ENCODE measurements at regions not wholly inside any gene's neighbourhood (a gene's known extent, or its start where the extent isn't known, plus 50 kb on each side); places are given as distances from the start of the nearest gene placed in this dataset.
"Not testable (repeated sequence)": the region's sequence is repeated elsewhere in the genome, so short reads cannot be mapped to it uniquely, and the experiment has no call there.

DNA sequence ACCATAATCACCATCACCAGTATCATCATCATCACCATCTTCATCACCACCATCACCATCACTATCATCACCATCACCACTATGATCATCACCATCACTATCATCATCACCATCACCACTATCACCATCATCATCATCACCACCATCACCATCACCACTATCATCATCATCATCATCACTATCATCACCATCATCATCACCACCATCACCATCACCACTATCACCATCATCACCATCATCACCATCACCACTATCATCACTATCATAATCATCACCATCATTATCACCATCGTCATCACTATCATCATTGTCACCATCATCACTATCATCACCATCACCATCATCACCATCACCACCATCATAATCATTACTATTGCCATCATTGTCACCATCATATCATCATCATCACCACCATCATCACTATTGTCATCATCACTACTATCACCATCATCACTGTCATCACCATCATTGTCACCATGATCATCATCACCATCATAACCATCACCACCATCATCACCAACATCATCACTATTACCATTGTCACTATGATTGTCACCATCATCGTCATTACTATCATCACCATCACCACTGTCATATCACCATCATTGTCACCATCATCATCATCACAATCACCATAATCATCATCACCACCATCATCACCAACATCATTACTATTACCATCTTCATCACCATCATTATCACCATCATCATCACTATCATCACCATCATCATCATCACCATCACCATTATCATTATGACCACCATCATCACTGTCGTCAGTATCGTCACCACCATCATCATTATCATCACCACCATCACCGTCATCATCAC is 154.7 kb downstream of the ACTR3B start:
- Histone ChIP-seq H3K36me3 (ENCODE audit: control insufficient read depth, insufficient read depth, low read length) (no peaks in the 10 kb centered on the region), H3K27me3 (ENCODE audit: control insufficient read depth, insufficient read depth, low read length) (no peaks in the 10 kb centered on the region), H3K9me3 (replicated peaks; ENCODE audit: control insufficient read depth, low read depth, low read length) (no peaks in the 10 kb centered on the region), H3K4me1 (ENCODE audit: control insufficient read depth, insufficient read depth, low read length) (peaks cover 11% of the 10 kb centered on the region), H3K4me3 (ENCODE audit: low read length) (no peak overlapping the region), H3K27ac (ENCODE audit: low read length) (no peak overlapping the region)
- 99% methylated on average over 5 of the region's 5 CpGs for WGBS (ENCODE audit: insufficient coverage)
- DNase-seq: no peak

DNA sequence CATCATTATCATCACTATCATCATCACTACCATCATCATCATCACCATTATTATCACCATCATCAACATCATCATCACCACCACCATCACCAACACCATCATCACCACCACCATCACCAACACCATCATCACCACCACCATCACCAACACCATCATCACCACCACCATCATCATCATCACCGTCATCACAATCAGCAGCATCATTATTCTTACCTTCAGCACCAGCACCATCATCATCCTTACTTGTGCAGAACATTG is 155.2 kb downstream of the ACTR3B start:
- H3K9me3 ChIP-seq (replicated peaks; ENCODE audit: control insufficient read depth, low read depth, low read length); H3K36me3 ChIP-seq (ENCODE audit: control insufficient read depth, insufficient read depth, low read length); DNase-seq; H3K27ac ChIP-seq (ENCODE audit: low read length); H3K4me3 ChIP-seq (ENCODE audit: low read length); H3K27me3 ChIP-seq (ENCODE audit: control insufficient read depth, insufficient read depth, low read length): not testable (repeated sequence)
- H3K4me1 ChIP-seq (ENCODE audit: control insufficient read depth, insufficient read depth, low read length): peaks cover 11% of the 10 kb centered on the region
- WGBS (ENCODE audit: insufficient coverage): 100% methylated on average over 1 of the region's 1 CpG

DNA sequence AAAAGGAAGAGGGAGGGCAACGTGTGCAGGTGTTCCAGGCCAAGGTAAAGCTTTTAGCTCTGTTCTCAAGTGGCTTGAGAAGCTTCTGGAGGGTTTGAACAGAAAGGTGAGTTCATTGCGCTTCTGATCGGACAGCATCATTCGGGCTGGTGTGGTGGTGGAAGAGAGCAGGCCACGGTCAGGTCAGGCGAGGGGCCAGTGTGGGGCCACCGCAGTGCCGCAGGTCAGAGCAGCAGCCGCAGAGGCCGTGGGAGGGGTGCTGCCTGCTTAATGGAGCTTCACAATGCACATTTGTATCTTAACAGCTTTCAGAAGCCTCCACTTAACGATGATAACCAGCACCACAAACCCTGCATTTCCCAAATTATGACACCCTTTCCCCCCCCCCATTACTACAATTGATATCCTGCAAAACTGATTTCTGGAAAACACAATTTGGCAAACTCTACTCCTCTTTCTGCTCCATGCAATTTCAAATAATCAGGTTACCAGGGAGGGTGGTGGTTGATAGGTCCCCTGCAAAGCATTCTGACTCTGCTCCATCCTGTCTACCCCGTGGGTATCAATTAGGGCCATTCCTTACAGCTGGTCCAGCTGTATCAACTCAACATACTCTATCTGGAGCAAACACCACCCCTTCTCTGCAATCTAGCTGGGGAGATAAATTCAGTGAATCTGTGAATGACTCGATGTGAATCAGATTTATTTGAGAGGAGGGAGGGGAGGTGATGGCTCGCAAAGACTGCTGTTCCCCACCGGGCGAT is 162.9 kb downstream of the ACTR3B start:
- 73% methylated on average over 10 of the region's 16 CpGs for WGBS (ENCODE audit: insufficient coverage)
- H3K27me3 ChIP-seq (ENCODE audit: control insufficient read depth, insufficient read depth, low read length): peaks cover 32% of the 10 kb centered on the region
- DNase-seq: no peak
- H3K9me3 ChIP-seq (replicated peaks; ENCODE audit: control insufficient read depth, low read depth, low read length): no peaks in the 10 kb centered on the region
- peaks cover 13% of the 10 kb centered on the region for H3K4me1 ChIP-seq (ENCODE audit: control insufficient read depth, insufficient read depth, low read length)
- no peak overlapping the region for H3K27ac ChIP-seq (ENCODE audit: low read length)
- H3K36me3 ChIP-seq (ENCODE audit: control insufficient read depth, insufficient read depth, low read length): no peaks in the 10 kb centered on the region
- no peak overlapping the region for H3K4me3 ChIP-seq (ENCODE audit: low read length)

DNA sequence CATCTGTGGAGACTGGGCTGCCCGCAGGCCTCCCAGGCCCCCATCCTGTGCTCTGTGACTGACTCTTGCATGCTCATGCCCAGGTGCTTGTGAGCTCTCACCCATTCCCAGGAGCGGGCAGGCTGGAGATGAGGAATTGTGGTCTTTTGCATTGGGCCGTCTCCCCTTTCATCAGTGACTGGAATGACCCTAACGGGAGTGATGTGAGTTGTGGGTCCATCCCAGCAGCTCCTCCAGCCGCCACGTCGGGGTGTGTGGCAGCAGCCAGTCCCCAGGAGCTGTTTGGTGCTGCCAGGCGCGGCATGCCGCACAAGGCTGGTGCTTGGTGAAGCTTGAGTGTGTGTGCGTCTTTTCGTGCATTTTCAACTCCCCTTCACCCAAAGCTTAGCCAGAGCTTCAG is 164.2 kb downstream of the ACTR3B start:
- no peak overlapping the region for H3K4me3 ChIP-seq (ENCODE audit: low read length)
- H3K27ac ChIP-seq (ENCODE audit: low read length): no peak overlapping the region
- WGBS (ENCODE audit: insufficient coverage): 82% methylated on average over 3 of the region's 12 CpGs
- peaks cover 13% of the 10 kb centered on the region for H3K4me1 ChIP-seq (ENCODE audit: control insufficient read depth, insufficient read depth, low read length)
- H3K36me3 ChIP-seq (ENCODE audit: control insufficient read depth, insufficient read depth, low read length): no peaks in the 10 kb centered on the region
- H3K27me3 ChIP-seq (ENCODE audit: control insufficient read depth, insufficient read depth, low read length): peaks cover 32% of the 10 kb centered on the region
- DNase-seq: no peak
- H3K9me3 ChIP-seq (replicated peaks; ENCODE audit: control insufficient read depth, low read depth, low read length): no peaks in the 10 kb centered on the region

DNA sequence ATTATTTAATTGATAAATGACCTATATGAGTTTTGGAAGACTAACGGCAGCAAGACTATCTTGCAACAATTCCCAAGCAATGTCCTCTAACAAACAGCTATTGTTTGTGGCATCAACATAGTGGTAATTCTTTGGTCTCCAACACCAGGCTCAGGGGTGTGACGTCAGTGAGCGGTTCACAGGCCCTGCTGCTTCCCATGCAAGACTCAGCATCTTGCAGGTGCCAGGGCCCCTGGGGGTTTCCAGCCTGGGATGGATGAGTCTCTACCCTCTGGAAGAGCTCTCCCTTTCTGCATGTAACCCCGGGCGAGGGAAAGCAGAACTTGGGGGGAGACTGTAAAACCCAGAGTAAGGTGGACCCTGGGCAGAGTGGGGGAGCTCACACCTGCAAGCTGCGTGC is 164.7 kb downstream of the ACTR3B start:
- 65% methylated on average over 4 of the region's 6 CpGs for WGBS (ENCODE audit: insufficient coverage)
- no peak overlapping the region for H3K4me3 ChIP-seq (ENCODE audit: low read length)
- peaks cover 32% of the 10 kb centered on the region for H3K27me3 ChIP-seq (ENCODE audit: control insufficient read depth, insufficient read depth, low read length)
- H3K9me3 ChIP-seq (replicated peaks; ENCODE audit: control insufficient read depth, low read depth, low read length): no peaks in the 10 kb centered on the region
- peaks cover 13% of the 10 kb centered on the region for H3K4me1 ChIP-seq (ENCODE audit: control insufficient read depth, insufficient read depth, low read length)
- no peaks in the 10 kb centered on the region for H3K36me3 ChIP-seq (ENCODE audit: control insufficient read depth, insufficient read depth, low read length)
- no peak for DNase-seq
- H3K27ac ChIP-seq (ENCODE audit: low read length): no peak overlapping the region

DNA sequence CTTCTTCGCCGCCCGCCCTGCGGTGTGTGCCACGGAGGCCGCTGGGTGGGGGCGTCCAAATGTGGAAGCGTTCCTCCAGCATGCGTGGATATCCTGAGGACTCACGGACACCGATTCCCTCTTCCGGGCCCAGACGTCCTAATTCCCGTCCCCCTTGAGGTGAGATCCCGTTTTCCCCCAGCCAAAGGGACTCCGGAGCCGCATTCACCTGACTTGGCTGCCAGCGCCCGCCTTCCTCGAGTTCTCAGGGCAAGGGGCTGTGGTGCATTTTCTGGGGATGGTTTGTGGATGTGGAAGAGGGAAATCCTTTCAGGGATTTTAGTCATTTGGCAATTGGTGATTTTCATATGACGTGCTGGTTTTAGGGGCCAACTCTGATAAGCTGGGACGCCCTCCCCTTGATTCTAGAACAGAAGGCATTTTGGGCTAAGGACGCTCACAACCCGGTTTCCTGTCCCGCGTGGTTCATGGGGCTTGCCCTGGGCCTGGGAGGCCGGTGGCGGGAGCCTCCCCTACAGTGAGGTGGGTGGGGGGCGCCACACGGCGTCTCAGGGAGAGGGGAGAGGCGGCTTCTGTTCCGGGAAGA is 165.4 kb downstream of the ACTR3B start:
- Histone ChIP-seq H3K9me3 (replicated peaks; ENCODE audit: control insufficient read depth, low read depth, low read length) (no peaks in the 10 kb centered on the region), H3K4me1 (ENCODE audit: control insufficient read depth, insufficient read depth, low read length) (peaks cover 13% of the 10 kb centered on the region), H3K27ac (ENCODE audit: low read length) (no peak overlapping the region), H3K27me3 (ENCODE audit: control insufficient read depth, insufficient read depth, low read length) (peaks cover 32% of the 10 kb centered on the region), H3K4me3 (ENCODE audit: low read length) (peak overlapping the region; percentile 54), H3K36me3 (ENCODE audit: control insufficient read depth, insufficient read depth, low read length) (no peaks in the 10 kb centered on the region)
- no peak for DNase-seq
- WGBS (ENCODE audit: insufficient coverage): 13% methylated on average over 31 of the region's 33 CpGs

DNA sequence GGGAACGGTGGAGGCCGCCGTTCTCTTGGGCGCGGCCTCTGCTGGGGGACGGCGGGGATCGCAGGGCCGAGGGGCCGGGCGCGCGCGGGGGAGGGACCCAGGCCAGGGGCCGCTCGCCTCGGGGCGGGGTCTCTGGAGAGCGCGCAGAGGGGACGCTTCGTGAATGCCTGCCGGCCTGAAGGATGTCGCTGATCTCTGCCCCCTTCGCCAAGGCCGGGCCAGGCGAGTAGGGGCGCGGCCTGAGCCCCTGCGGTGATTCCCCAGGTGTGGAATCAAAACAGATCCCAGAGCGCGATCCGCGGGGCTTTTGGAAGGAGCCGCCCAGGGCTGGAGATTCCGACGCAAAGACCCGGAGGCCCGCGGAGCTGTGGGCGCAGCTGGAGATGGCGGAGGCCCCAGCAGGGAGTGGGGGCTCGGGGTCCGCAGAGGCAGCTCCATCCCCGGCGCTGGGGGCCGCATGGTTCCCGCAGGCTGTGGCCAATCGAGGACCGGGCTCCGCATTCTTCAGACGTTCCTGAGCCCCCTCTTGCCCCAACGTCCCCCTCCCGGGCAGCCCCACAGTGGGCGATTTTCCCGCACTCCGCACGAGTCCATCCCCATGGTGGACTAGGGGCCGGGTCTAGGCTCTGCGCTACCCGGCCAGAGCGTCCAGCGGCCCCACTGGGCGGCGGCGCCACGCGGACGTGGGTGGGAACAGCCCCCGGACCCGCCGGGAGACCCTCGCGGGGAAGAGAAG is 166.0 kb downstream of the ACTR3B start:
- H3K4me1 ChIP-seq (ENCODE audit: control insufficient read depth, insufficient read depth, low read length): peaks cover 13% of the 10 kb centered on the region

DNA sequence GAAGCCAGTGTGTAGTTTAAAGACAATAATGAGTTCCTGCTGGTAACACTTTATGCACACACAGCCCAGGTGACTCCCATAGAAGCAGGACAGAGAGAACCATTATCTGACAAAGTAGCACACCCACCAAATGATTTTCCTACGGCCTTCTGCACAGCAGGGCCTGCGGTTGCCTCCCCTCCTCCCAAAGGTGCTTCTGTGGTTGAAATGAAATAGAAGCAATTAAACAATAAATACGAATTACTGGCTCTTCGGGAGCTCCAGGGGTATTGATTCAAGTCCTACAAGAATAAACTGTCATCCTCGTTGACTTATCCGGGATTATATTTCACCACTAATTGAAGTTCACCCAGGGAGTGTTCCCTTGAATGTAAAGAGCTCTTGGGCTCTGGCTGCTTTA is 172.1 kb downstream of the ACTR3B start:
- no peak for DNase-seq
- H3K4me1 ChIP-seq (ENCODE audit: control insufficient read depth, insufficient read depth, low read length): no peaks in the 10 kb centered on the region
- H3K36me3 ChIP-seq (ENCODE audit: control insufficient read depth, insufficient read depth, low read length): no peaks in the 10 kb centered on the region
- no CpG with 5 or more reads among the region's 6 CpGs for WGBS (ENCODE audit: insufficient coverage)
- peaks cover under 1% of the 10 kb centered on the region for H3K27me3 ChIP-seq (ENCODE audit: control insufficient read depth, insufficient read depth, low read length)
- H3K9me3 ChIP-seq (replicated peaks; ENCODE audit: control insufficient read depth, low read depth, low read length): no peaks in the 10 kb centered on the region
- H3K4me3 ChIP-seq (ENCODE audit: low read length): no peak overlapping the region
- H3K27ac ChIP-seq (ENCODE audit: low read length): no peak overlapping the region

More for the DNA sequence above, 166.0 kb downstream of the ACTR3B start:
- H3K27ac ChIP-seq (ENCODE audit: low read length): peak overlapping the region; percentile 7
- WGBS (ENCODE audit: insufficient coverage): under 1% methylated on average over 74 of the region's 74 CpGs
- no peaks in the 10 kb centered on the region for H3K36me3 ChIP-seq (ENCODE audit: control insufficient read depth, insufficient read depth, low read length)
- no peaks in the 10 kb centered on the region for H3K9me3 ChIP-seq (replicated peaks; ENCODE audit: control insufficient read depth, low read depth, low read length)
- DNase-seq: peak; percentile 26
- H3K4me3 ChIP-seq (ENCODE audit: low read length): peak overlapping the region; percentile 54
- peaks cover 32% of the 10 kb centered on the region for H3K27me3 ChIP-seq (ENCODE audit: control insufficient read depth, insufficient read depth, low read length)

DNA sequence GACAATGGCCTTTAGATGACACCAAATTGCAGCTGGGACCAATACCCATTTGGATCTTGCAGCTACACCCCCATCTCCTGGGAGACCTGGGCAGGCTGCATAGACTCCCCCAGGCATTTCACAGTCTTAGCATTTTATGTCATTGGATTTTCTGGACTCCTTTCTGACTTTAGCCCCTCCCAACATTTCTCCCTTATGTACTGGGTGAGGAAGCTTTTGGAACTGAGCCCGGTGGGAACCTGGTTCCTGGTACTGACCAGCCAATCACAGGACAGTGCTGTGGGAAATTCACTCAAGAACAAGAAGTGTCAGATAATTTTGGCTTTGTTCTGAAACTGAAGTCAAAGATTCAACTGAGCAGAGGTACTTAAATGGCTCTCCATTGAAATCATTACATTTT is 177.7 kb downstream of the ACTR3B start:
- no peak overlapping the region for H3K27ac ChIP-seq (ENCODE audit: low read length)
- no peaks in the 10 kb centered on the region for H3K27me3 ChIP-seq (ENCODE audit: control insufficient read depth, insufficient read depth, low read length)
- no peaks in the 10 kb centered on the region for H3K36me3 ChIP-seq (ENCODE audit: control insufficient read depth, insufficient read depth, low read length)
- WGBS (ENCODE audit: insufficient coverage): no CpG with 5 or more reads among the region's 1 CpG
- H3K9me3 ChIP-seq (replicated peaks; ENCODE audit: control insufficient read depth, low read depth, low read length): no peaks in the 10 kb centered on the region
- no peaks in the 10 kb centered on the region for H3K4me1 ChIP-seq (ENCODE audit: control insufficient read depth, insufficient read depth, low read length)
- no peak overlapping the region for H3K4me3 ChIP-seq (ENCODE audit: low read length)
- no peak for DNase-seq

DNA sequence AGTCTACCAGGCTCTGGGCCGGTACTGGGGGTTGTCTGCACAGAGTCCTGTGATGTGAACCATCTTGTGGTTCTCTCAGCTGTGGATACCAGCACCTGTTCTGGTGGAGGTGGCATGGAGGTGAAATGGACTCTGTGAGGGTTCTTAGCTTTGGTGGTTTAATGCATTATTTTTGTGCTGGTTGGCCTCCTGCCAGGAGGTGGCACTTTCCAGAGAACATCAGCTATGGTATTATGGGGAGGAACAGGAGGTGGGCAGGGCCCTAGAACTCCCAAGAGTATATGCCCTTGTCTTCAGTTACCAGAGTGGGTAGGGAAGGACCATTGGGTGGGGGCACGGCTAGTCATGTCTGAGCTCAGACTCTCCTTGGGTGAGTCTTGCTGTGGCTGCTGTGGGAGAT is 187.1 kb downstream of the ACTR3B start:
- not testable (repeated sequence) for H3K4me3 ChIP-seq (ENCODE audit: low read length); H3K27me3 ChIP-seq (ENCODE audit: control insufficient read depth, insufficient read depth, low read length); H3K9me3 ChIP-seq (replicated peaks; ENCODE audit: control insufficient read depth, low read depth, low read length); DNase-seq; H3K4me1 ChIP-seq (ENCODE audit: control insufficient read depth, insufficient read depth, low read length); H3K36me3 ChIP-seq (ENCODE audit: control insufficient read depth, insufficient read depth, low read length); H3K27ac ChIP-seq (ENCODE audit: low read length)
- WGBS (ENCODE audit: insufficient coverage): 83% methylated on average over 2 of the region's 2 CpGs
